ENCODE measurements at regions not wholly inside any gene's neighbourhood (a gene's known extent, or its start where the extent isn't known, plus 50 kb on each side); places are given as distances from the start of the nearest gene placed in this dataset.
"Not testable (repeated sequence)": the region's sequence is repeated elsewhere in the genome, so short reads cannot be mapped to it uniquely, and the experiment has no call there.

GRCh38 chr4:164313853-164314252 lies 440.1 kb upstream of the SMIM31 start:
- DNase-seq (ENCODE audit: low read depth, low spot score) = no peak

DNA sequence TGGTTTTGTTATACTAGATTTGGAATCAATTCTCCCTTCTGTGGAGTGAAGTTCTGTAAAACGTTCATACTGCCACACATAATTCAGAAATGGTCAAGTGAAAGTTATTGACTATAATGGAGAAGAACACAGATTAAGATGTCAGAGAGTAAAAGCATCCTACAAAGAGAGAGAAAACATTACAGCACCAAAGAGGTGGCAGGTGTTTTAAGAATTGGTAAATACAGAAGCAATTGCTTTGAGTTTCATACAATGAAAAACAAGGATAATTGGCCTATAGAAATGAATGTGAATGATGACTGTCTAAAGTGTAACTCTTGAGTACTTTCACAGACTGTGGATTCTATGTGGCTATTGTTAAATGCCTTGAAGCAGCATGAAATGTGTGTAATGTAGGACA lies 435.6 kb upstream of the SMIM31 start:
- no peak for DNase-seq (ENCODE audit: low read depth, low spot score)

DNA sequence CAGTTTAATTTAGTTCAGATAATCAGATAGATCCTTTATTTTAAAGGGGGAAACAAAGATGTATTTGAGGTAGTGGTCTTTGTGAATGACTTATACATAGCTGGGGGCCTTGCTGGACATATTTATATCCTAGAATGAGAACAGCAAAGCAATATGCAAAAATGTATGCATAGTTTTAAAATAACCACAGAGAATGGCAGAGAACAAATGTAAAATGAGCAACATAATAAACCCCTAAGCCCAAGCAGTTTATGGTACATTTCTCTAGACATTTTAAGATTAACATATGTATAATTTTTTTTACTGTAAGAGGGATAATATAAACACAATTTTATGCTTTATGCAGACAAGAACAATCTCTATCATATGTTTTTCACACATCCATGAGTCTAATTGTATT lies 434.2 kb upstream of the SMIM31 start:
- DNase-seq (ENCODE audit: low read depth, low spot score) = no peak

- no peak for DNase-seq (ENCODE audit: low read depth, low spot score)
Observed at GRCh38 chr4:164320847-164321246, 433.1 kb upstream of the SMIM31 start.

DNA sequence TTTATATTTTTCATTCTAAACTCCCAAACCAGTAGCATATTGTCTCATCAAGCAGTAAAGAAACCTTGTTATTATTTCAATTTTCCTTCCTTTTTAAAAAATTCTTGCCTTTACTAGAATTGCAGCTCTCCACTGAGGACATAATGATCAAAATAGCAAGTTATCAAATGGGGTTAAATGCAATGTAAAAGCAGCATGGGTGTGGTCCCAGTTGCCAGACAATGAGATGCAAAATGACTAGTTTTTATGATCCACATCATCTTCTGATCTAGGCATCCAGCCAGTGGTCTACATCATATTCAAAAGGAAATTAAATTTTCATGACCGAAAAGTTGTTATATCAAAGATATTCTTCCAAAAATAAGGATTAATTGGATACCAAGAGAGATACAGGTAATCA lies 427.9 kb upstream of the SMIM31 start:
- no peak for DNase-seq (ENCODE audit: low read depth, low spot score)

GRCh38 chr4:164337219-164337944 lies 416.5 kb upstream of the SMIM31 start:
- DNase-seq (ENCODE audit: low read depth, low spot score) = no peak

GRCh38 chr4:164343472-164343976 lies 410.4 kb upstream of the SMIM31 start:
- DNase-seq (ENCODE audit: low read depth, low spot score) = no peak

- no peak for DNase-seq (ENCODE audit: low read depth, low spot score)
Observed at GRCh38 chr4:164345756-164346155, 408.2 kb upstream of the SMIM31 start.

GRCh38 chr4:164350061-164350460 lies 403.9 kb upstream of the SMIM31 start:
- no peak for DNase-seq (ENCODE audit: low read depth, low spot score)

DNA sequence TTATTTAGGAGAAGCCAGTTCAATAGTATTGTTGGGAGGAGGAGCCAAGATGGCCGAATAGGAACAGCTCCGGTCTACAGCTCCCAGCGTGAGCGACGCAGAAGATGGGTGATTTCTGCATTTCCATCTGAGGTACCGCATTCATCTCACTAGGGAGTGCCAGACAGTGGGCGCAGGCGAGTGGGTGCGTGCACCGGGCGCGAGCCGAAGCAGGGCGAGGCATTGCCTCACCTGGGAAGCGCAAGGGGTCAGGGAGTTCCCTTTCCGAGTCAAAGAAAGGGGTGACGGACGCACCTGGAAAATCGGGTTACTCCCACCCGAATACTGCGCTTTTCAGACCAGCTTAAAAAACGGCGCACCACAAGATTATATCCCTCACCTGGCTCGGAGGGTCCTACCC lies 403.2 kb upstream of the SMIM31 start:
- DNase-seq (ENCODE audit: low read depth, low spot score) = not testable (repeated sequence)

GRCh38 chr4:164357957-164358356 lies 396.0 kb upstream of the SMIM31 start:
- DNase-seq (ENCODE audit: low read depth, low spot score) = no peak

DNA sequence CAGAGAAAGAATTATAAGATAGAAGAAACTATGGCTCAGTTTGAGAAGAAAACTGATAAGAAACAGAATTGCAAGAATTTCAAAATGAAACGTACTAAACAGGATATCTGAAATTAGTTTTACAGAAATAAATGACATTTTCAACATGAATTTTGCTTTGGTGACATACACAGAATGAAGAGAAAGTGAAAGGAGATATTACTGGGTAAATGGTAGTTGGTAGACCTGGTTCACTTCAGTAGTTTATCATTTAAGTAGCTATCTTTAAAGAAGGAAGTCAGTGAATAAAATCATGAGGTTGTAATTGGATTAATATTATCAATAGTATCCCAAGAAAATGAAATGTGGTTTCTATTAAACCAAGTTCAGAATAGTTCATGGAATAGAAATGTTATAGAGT lies 395.5 kb upstream of the SMIM31 start:
- no peak for DNase-seq (ENCODE audit: low read depth, low spot score)

GRCh38 chr4:164359881-164360280 lies 394.1 kb upstream of the SMIM31 start:
- no peak for DNase-seq (ENCODE audit: low read depth, low spot score)

DNA sequence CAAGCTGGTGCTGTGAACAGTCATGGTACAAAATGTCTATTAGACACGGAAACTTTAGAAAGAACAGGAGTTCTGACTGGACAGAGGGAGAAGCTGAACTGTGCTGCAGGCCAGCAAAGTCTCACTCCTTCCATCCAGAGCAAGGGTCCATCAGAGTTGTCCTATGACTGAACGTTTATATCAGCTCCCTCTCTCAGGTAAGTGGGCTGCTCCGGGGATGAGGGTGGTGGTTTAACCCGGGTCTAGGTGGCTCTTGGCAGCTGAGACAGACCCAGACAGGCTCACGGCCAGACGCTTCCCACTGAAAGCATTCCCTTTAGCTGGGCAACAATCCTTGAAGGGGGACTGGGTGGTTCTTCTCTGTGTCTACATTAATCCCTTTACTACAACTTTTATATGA lies 385.0 kb upstream of the SMIM31 start:
- no peak for DNase-seq (ENCODE audit: low read depth, low spot score)

DNA sequence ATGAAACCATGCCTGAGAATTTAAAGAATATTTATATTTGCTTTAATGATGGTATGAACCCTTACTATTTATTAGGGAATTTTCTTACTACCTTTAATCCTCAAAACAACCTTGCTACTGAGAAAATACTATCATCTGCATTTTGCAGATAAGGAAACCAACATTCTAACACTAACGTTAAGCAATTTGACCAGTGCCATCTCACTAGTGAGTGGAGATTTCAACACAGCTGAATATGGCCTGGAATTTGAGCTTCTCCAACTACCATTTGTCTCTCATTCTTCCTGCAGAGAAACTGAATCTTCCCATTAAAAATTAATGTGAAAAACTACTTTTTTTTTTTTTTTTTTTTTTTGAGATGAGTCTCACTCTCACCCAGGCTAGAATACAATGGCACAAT lies 380.9 kb upstream of the SMIM31 start:
- no peak for DNase-seq (ENCODE audit: low read depth, low spot score)

DNA sequence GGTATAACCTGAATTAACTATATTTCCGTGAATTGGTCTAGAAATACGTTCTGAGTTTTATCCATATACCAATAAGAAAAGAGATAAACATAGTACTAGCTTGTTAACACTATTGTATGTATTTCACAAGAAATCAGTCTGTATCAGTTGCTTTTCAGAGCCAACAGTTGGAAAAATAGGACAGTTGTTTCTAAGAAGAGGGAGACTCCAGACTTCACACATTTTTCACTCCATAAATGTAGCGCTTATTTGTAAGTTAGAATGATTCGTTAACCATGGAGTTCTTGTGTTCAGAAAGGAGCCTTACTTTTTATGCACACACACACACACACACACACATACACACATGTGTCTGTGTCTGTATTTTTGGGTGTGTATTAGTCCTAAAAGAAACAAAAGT lies 376.7 kb upstream of the SMIM31 start:
- no peak for DNase-seq (ENCODE audit: low read depth, low spot score)

DNA sequence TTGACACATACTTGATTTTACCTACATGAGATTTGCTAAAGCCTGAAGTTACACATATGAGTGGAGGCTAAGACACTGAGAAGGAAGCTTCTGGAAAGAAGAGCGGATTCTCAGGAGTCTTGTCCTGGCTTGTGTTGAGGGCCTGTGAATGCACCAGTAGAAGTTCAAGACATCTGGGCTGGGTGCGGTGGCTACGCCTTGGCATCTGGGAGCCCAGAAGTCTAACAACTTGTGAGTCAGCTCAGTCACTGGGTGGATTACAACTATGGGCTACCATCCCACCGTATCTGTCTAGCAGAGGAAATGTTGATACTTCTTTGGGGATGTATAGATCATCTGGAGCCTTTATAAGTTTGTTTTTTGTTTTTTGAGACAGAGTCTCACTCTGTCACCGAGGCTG lies 375.6 kb upstream of the SMIM31 start:
- DNase-seq (ENCODE audit: low read depth, low spot score) = no peak

DNA sequence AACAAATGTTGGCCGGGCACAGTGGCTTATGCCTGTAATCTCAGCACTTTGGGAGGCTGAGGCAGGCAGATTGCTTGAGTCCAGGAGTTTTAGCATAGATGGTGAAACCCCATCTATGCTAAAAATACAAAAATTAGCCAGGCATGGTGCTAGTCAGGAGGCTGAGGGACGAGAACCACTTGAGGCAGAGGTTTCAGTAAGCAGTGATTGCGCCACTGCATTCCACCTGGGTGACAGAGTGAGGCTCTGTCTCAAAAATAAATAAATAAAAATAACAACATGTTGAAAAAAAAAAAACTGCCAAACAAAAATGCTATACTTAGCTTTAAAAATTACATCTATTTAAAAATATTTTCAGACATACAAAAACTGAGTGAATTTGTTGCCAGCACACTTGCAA lies 374.2 kb upstream of the SMIM31 start:
- no peak for DNase-seq (ENCODE audit: low read depth, low spot score)

- DNase-seq (ENCODE audit: low read depth, low spot score) = no peak
Observed at GRCh38 chr4:164381859-164382258, 372.1 kb upstream of the SMIM31 start.

DNA sequence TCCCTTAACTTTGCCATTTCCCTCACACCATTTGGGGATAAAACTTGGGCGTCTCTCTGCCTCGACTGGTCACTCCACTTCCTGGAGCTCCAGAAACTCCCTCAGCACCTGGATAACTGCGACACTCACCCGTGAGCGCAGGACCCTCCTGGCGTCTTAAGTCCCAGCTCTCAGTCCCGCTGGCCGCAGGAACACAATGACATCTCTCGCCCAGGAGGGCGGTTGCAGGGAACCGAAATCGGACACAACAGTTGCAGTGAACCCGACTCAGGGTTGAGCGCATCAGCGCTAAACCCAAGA lies 370.9 kb upstream of the SMIM31 start:
- no peak for DNase-seq (ENCODE audit: low read depth, low spot score)

GRCh38 chr4:164383358-164384220 lies 370.3 kb upstream of the SMIM31 start:
- DNase-seq (ENCODE audit: low read depth, low spot score) = no peak

DNA sequence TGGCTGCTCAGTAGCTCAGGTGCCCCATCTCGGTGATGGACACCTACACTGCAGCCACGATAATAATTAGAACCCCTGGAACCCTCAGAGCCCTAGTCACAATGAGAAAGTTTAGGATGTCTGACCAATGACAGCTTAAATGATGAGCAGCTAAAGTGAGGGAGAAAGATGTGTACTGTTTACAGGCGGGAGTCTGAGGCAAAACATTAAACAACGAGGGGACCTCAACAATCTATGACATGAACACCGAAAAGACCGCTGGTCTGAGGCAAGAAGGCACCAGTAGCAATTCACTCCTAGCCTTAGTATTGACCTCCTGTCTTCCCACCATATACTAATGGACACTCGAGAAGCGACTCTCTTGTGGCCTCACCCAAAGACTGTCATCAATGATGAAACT lies 369.5 kb upstream of the SMIM31 start:
- no peak for DNase-seq (ENCODE audit: low read depth, low spot score)

GRCh38 chr4:164396439-164396838 lies 357.5 kb upstream of the SMIM31 start:
- no peak for DNase-seq (ENCODE audit: low read depth, low spot score)
